GM18498 (cell line): ENCODE measurements at regions not wholly inside any gene's neighbourhood (a gene's known extent, or its start where the extent isn't known, plus 50 kb on each side); places are given as distances from the start of the nearest gene placed in this dataset.

Experiments used
- ATAC-seq: cut with Tn5 transposase; IDR thresholded peaks from one replicate; pipeline ENCODE4 v1.9.1; 2021; ENCODE audit warnings: mild to moderate bottlenecking, moderate library complexity; ENCODE audit not compliant: unreplicated experiment

- ATAC-seq: no peak
Observed at GRCh38 chr2:66689456-66690051, 254.6 kb downstream of the MEIS1 start.

- ATAC-seq: no peak
Observed at GRCh38 chr2:66691031-66691965, 256.4 kb downstream of the MEIS1 start.

GRCh38 chr2:66692521-66693054, 257.7 kb downstream of the MEIS1 start:
- ATAC-seq: no peak

- no peak for ATAC-seq
Observed at GRCh38 chr2:66693076-66693965, 258.4 kb downstream of the MEIS1 start.

GRCh38 chr2:66694087-66694860, 259.3 kb downstream of the MEIS1 start:
- ATAC-seq: no peak

GRCh38 chr2:66695226-66695735, 260.4 kb downstream of the MEIS1 start:
- ATAC-seq: no peak

GRCh38 chr2:66696374-66696773, 261.4 kb downstream of the MEIS1 start:
- no peak for ATAC-seq

GRCh38 chr2:66696886-66697285, 262.0 kb downstream of the MEIS1 start:
- no peak for ATAC-seq

GRCh38 chr2:66697366-66697765, 262.4 kb downstream of the MEIS1 start:
- ATAC-seq: no peak

- ATAC-seq: no peak
Observed at GRCh38 chr2:66698091-66698490, 263.2 kb downstream of the MEIS1 start.

- ATAC-seq: no peak
Observed at GRCh38 chr2:66698576-66699239, 263.8 kb downstream of the MEIS1 start.

- no peak for ATAC-seq
Observed at GRCh38 chr2:66699416-66699792, 264.5 kb downstream of the MEIS1 start.

- no peak for ATAC-seq
Observed at GRCh38 chr2:66699793-66700676, 265.1 kb downstream of the MEIS1 start.

GRCh38 chr2:66700677-66701066, 265.7 kb downstream of the MEIS1 start:
- no peak for ATAC-seq

GRCh38 chr2:66701251-66701650, 266.3 kb downstream of the MEIS1 start:
- no peak for ATAC-seq

GRCh38 chr2:66701656-66702055, 266.7 kb downstream of the MEIS1 start:
- no peak for ATAC-seq

GRCh38 chr2:66702301-66702700, 267.4 kb downstream of the MEIS1 start:
- no peak for ATAC-seq

GRCh38 chr2:66704786-66705185, 269.9 kb downstream of the MEIS1 start:
- ATAC-seq: no peak

- ATAC-seq: no peak
Observed at GRCh38 chr2:66714610-66715009, 279.7 kb downstream of the MEIS1 start.
